ENCODE measurements at regions not wholly inside any gene's neighbourhood (a gene's known extent, or its start where the extent isn't known, plus 50 kb on each side); places are given as distances from the start of the nearest gene placed in this dataset.

- TF ChIP-seq SMC3 (conservative IDR thresholded peaks at IDR 0.05; ENCODE audit: poor library complexity) (no peak), POLR2AphosphoS5 (IDR thresholded peaks at IDR 0.05) (no peak), RAD21 (conservative IDR thresholded peaks at IDR 0.05) (no peak), EZH2 (IDR thresholded peaks at IDR 0.05; ENCODE audit: borderline replicate concordance, insufficient read depth, low read length, poor library complexity, severe bottlenecking) (no peak), EP300 (conservative IDR thresholded peaks at IDR 0.05; ENCODE audit: poor library complexity, severe bottlenecking) (no peak)
These were observed 173.1 kb downstream of the SLC38A4 start for GRCh38 chr12:46652692-46653091.
